NCI-H526 treated with DMSO at 0.1 percent for 48 hours (cell line): ENCODE measurements at regions not wholly inside any gene's neighbourhood (a gene's known extent, or its start where the extent isn't known, plus 50 kb on each side); places are given as distances from the start of the nearest gene placed in this dataset.

Experiments used
- DNase-seq: peaks from one replicate; lab custom pipeline; 2025; lab: John Stamatoyannopoulos, UW

DNA sequence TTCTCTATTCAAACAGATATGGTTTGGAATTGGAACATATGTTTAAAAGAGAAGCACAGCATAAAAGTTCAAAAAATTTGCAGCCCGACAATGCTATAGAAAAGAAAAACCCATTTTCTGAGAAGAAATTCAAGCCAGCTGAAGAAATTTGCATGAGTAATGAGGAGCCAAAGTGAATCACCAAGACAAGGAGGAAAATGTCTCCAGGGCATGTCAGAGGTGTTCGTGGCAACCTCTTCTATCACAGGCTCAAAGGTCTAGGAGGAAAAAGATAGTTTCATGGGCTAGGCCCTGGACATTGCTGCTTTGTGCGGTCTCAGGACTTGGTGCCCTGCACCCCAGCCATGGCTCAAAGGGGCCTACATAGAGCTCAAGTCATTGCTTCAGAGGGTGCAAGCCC is 134.8 kb upstream of the ADAMTS16 start:
- DNase-seq, result no peak

DNA sequence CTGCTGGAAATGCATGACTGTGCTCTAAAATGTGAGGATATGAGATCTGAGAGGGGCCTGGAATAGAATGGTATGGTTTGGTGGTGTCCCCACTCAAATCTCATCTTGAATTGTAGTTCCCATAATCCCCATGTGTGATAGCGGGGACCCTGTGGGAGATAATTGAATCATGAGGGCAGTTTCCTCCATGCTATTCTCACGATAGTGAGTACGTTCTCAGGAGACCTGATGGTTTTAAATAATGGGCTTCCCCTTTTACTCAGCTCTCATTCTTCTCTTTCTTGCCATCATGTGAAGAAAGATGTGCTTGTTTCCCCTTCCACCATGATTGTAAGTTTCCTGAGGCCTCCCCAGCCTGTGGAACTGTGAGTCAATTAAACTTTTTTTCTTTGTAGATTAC is 133.6 kb upstream of the ADAMTS16 start:
- DNase-seq, result no peak

DNA sequence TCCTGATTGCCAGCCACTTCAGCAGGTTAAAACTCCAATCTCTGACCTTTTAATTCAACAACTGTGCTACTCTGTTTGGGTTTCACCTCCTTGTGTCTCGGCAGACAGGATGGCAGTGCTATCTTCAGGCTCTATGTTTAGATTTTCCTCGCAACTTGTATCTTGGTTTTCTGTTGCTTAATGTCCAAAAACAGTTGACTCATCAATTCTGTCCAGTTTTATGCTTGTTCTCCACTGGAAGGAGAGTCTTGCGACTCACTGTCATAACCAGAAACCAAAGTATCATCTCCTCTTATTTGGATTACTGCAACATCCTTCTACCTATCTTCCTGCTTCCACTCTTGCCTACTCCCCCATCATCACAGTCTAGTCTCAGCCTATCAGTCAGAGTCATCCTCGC is 130.9 kb upstream of the ADAMTS16 start:
- no peak for DNase-seq

DNA sequence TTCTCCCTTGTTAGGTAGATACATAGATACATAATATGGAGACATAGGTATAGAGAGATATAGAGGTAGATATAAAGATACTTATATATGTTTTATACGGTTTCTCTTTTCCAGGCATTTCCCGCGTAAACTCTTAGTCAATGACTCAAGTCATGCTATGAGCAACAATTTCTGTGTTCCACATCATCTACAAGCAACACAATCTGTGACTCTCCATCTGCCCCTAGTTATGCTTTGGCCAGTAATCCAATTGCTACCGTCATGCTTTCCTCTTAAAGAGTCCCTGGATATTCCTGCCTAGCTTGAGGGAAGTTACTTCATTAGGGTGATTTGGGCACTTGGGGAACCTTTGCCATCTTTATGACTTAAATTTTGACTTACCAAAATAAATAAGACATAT is 129.0 kb upstream of the ADAMTS16 start:
- DNase-seq, result no peak

DNA sequence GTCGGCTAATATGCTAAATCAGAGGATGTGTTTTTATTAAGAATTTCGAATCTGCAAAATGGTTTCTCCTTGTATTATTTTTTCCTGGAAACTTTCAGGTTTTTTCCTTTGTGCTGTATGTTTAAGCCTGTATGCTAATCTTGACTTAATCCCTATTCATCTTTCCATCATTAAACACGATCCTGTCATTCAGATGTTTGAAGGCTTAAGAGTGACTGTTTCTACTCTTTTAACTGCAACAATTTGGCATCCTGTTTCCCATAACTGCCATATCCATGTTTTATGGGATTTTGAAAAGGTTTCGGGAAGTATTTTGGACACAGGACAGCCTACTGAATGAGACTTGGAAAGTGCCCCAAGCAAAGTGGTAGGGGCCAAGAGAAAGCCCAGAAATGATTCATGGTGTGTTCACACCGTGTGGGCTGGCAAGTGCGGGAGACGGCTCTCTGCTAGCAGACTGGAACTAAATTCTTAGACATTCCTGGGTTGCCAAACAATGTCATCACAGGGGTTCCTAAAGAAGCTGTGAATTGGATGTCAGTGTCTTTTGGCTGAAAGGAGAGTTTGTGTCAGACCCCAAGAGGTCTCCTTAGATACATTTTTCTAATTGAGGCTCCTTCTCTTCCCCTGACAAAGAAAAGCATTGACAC is 125.4 kb upstream of the ADAMTS16 start:
- peak; percentile 12 for DNase-seq

DNA sequence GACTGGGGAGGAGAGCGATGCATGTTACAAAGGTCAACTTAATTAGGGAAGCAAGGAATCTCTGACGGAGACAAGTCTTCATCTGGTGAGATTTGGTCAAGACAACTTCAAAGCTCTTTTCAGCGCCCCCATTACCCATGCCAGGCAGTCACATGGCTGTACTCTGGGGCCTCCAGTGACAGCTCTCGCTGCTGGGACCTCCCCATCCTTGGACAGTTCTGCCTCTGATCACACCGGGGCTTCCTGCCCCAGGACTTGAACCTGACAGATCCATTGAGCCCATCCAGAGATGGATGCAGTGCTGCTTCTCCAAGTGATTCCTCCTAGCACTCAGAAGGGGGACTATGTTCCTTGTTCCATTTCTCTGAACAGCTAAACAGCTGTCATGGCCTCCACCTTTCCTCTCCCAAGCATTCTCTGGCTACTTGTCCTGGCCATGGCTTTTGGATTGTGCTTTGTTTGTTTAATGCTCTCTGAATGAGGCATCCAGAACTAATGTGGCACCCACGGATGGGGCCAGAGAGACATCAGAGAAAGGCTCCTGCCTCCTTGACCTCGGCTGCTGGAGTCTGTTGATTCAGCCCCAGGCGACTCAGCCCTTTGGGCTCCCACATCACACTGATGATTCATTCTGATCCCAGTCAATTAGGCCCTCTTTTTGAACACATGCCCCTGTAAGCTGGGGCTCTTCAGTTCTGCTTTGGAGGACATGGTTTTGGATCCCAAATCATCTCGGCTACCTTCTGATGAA is 122.1 kb upstream of the ADAMTS16 start:
- DNase-seq, result no peak

DNA sequence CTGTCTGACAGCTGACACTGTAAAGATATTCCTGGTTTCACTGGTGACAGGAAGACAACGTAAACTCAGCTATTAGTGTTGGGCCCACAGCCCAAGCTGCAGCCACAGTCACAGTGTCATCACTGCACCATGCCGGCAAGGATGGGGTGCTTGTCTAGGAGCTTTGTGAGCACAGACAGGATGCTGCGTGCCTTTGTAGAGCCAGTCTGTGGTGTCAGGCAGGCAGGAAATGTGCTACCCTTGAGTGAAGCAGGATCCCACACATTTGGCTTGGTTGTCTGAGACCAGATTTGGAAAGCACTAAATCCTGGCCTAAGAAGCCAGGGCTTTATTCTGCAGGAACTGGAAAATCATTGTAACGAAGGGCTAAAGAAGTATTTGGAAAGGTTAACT is 121.6 kb upstream of the ADAMTS16 start:
- DNase-seq, result no peak

DNA sequence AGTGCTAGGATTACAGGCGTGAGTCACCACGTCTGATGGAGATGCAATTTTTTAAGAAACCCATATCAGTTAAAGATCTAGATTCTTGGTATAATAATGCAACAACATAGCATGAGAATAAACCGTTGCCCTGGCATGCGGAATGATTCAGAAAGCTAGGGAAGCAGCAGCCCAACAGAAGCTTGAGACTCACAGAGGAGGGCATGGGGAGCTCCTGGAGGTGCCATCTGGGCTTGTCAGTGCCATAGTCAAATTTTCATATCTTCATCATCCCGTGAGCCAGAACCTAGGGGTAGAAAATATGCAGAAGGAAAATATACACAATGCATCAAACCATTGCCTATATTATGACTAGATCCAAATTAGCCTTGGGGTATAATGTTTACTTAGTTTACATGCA is 118.7 kb upstream of the ADAMTS16 start:
- no peak for DNase-seq

DNA sequence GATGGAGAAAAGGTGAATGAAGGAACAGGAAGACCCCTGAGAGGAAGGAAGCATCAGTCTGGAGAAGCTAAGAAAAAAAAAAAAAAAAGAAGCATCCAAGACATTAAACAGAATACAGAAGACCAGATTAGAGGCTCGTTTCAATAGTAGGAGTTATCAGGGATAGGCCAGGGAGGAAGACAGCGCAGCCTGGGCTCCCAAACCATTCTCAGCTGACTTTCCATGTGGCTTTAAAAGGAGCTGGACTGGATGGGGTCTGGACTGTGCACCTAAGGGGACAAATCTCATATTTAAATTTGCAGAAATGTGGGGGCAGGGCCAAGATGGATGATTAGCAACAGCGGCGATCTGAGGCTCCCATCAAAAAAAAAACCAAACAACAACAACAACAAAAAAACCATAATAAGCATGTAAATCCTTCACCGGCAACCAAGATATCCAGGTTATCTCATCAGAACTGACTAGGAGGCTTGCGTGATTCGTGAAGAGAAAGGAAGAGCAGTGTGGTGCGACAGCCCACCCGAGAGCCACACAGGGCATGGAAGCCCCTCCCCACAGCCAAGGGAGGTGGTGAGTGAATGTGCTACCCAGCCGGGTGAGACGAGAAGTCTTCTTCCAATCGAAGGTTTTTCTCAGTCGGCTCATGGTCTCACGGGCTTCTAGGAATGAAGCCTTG is 114.9 kb upstream of the ADAMTS16 start:
- DNase-seq, result no peak

DNA sequence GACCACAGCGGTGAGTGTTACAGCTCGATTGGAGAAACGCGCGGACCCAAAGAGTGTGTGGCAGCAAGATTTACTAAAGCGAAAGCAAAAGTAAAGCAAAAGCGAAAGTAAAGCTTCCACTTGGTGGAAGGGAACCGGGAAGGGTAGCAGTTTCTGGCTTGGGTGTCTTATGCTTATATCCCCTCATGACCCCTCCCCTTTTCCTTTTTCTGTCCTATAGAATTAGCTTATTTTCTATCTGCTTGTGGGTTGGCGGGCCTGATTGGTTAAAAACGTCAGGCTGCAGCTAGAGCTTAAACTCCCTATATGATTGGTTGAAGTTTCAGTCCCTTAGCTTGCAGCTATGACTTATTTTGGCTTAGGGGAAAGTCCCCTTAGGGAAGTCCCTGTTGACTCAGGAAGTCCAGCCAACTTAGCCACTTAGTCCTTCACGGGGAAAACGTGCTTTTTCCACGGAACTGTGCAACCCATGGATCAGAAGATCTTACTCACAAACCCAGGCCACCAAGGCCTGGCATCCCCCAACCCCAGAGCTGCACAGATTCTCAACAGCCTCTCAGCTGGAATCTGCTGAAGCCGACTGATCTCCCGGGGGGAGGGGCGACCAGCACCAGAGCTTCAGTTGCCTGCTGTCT is 114.2 kb upstream of the ADAMTS16 start:
- DNase-seq, result no peak

DNA sequence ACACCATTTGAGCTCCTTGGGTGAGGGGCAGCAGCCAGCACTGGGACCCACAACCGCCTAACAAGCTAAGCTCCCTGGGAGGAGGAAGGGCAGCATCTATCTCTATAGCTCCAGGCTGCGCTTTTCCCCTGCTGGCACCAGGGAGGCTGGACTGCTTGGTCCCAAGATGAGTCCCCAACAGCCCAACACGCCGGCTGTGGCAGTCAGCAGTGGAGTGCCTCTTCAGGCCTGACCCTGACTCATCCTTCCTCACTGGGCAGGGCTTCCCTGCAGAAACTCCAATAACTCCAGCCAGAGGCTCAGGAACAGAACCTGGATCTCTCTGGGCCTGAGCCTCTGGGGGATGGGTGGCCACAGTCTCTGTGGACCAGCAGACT is 113.7 kb upstream of the ADAMTS16 start:
- no peak for DNase-seq

DNA sequence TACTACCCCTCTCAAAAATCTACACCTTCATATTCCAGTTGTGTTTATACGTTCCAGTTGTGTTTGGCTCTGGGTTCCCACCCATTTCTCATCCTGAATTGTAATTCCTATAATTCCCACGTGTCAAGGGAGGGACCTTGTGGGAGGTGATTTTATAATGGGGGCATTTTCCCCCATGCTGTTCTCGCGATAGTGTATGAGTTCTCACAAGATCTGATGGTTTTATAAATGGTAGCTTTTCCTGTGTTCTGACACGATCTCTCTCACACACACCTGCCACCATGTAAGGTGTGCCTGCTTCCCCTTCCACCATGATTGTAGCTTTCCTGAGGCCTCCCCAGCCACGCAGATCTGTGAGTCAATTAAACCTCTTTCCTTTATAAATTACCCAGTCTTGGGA is 108.5 kb upstream of the ADAMTS16 start:
- no peak for DNase-seq

DNA sequence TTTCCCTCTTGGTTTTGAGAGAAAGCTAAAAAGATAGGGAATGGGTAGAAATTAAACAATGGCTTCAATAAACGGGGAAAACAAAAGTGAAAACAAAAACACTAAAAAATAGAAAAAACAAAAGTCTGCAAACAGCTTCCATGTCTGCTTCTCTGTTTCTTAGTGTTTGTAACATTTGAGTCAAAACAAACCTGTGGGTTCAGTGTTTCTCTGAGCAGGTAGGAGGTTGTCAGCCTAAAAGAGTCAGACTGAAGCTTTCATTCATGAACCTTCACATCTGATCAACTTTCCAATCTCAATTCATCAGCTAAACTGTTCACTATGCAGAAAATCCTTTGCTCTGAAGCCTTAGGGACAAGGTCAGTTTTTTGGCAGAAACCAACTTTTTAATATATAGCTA is 102.5 kb upstream of the ADAMTS16 start:
- no peak for DNase-seq

DNA sequence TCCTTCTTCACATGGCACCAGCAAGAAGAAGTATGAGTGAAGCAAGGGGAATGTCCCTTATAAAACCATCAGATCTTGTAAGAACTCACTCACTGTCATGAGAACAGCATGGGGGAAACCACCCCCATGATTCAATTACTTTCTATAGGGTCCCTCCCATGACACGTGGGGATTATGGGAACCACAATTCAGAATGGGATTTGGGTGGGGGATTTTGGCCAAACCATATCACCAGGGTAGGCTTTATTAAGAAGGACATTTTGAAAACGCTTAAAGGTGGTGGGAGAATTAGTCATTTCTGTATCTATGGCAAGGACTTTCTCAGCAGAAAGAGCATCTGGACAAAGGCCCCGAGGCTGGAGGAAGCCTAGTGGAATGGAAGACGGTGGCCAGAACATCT is 100.2 kb upstream of the ADAMTS16 start:
- DNase-seq, result no peak

DNA sequence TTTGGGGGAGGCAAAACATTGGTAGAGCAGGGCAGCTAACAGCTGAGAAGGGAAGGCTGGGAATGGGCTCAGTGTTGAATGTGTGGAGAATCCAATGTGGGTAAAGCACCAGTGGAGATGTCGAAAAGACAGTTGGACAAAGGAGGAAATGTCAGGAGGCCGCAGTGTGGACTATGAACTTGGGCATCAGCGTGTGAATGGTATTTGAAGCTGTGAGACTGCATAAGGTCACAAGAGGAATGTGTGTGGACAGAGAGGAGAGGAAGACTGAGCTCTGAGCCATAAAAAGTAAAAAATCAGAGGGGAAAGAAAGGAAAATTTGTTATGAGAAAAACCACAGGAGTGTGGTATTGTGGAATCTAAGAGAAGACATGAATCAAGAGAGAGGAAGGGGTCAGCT is 99.4 kb upstream of the ADAMTS16 start:
- DNase-seq, result no peak

DNA sequence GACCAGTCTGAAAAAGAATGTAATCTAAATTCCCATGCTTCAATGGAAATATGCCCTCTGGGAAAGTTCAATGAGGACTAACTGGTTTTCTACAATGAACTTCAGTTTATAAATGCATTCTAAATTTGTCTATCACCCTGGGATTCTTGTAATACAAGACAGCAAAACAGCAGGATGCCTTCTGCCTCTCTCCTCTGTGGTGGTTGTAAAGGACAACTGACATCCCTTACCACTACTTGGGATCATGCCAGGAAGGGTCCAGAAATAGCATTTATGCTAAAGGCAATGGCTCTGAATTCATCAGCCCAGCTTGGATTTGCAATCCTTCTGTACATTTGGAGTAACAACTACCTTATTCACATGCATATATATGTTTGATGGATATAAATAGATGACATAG is 97.3 kb upstream of the ADAMTS16 start:
- no peak for DNase-seq

DNA sequence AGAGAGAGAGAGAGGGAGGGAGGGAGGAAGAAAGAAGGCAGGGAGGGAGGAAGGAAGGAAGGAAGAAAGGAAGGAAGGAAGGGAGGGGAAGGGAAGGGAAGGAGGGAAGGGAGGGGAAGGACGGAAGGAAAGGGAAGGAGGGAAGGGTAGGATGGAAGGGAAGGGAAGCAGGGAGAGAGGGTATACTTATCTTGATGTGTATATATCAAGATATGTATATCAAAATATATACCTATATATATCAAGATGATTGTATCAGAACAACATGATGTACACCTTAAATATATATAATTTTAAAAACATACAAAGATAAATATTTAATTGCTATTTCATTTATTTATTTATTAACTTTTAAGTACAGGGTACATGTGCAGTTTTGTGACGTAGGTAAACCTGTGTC is 96.8 kb upstream of the ADAMTS16 start:
- no peak for DNase-seq

DNA sequence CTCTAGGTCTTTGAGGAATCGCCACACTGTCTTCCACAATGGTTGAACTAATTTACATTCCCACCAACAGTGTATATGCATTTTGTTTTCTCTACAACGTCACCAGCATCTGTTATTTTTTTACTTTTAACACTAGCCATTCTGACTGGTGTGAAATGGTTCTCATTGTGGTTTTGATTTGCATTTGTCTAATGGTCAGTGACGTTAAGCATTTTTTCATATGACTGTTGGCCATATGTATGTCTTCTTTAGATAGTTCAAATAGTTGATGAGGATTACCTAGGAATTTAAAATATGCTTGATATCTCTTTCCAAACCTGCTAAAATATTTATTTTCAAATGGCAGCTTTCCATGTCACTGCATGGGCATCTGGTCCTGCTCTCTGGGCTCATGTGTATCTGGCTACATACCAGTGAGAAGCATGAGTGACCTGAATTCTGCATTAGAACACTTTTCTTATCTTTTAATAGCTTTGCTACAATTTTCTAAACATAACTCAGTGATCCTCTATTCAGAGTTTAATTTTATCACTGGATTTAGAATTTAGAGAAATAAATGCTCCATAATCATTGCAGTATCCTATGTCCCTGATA is 95.8 kb upstream of the ADAMTS16 start:
- DNase-seq, result no peak

DNA sequence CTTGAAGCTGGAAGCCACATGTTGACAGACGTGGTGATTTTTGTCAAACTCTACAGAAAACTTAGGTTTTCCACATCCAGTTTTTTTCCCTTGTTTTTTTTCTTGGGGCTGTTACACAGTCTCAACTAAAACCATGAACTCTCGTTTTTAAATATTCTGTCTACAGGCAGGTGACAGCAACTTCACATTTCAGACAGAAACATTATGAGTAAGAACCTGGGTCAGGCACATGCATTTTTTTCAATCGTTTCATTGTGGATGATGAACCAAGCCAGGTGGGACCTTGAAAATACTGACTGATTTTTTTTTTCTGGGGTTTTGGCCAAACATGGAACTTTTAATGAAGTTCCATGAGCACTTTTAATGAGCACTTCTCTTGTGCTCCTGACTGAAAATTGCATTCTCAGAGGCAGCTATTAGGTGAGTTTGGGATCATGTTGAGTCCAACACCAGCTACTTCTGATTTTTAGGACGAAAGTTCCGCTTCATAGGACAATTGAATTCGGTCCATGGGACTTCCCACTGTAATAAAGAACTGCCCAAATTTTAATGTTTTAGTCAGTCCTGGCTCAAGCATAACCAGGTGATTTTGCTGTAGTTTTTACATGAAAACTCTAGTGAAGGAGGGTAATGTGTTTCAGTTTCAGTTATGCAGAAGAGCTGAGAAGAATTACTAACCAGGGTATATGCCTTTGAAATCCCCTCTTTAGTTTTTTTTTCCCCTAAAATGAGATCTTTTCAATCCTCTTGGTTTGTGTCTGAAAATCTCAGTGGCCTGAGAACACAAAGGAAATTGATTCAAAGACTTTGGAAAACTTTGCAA is 93.2 kb upstream of the ADAMTS16 start:
- DNase-seq, result no peak

DNA sequence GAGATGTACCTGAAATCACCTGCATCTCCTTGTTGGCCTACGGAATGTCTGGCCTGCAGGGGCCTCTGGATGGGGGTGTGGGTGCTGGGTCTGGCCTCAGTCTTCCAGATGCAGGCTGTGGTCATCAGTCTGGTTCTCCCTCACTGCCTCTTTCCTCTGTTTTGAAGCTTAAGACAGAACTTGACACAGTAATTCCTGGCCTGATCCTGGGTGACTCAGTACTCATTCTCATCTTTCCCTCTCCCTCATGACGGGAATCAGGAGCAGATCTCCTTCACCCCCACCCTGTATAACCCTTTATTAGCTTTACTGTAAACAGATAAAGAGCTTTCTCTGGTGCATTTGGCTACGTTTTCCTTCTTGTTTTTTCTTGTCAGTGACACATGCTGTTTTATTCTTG is 89.3 kb upstream of the ADAMTS16 start:
- DNase-seq, result no peak

DNA sequence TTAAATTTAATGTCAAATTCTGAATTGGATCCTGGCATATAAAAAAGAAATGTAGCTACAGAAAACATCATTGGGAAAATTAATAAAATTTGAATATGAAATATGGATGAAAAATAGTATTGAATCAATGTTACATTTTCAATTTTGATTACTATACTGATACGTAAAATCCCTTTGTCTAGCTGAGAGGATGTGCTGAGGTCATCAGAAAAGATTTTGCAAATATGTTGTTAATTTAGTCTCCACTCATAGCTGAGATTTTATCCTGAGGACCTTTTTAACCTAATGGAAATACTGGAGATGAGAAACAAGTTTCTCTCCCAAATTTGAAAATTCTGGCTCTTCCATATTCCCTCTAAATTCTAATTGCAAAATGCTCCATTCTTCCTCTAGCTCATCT is 84.4 kb upstream of the ADAMTS16 start:
- no peak for DNase-seq

DNA sequence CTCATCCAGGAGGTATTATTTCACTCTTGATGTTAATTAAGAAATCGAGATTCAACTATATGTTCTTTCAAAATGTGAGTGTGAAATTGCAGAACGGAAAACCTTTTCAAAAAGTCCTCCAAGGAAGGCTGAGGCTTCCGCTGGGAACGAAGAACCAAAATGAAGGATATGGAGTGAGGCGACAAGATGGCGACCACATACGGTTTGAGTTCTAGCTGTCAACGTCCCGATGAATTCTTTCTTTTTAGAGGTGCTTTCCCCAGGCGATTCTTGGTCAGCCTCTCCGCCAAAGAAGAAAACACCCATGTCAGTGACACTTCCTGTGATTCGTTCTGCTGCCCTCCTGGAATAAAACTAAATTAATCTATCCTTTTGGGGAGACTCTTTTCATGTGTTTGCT is 78.3 kb upstream of the ADAMTS16 start:
- DNase-seq, result no peak
